Spleen (tissue), 11 donors: ENCODE measurements at regions not wholly inside any gene's neighbourhood (a gene's known extent, or its start where the extent isn't known, plus 50 kb on each side); places are given as distances from the start of the nearest gene placed in this dataset.

Experiments used
- DNase-seq: peaks from one replicate; pipeline ENCODE4 v3.0.0-alpha.2; 2020
- H3K27ac ChIP-seq, 8 donors: fragments of 200-600 bp; sonication (generic) in 7 of 8; 1 replicate in 4 of 8; 2 replicates in 4 of 8; pipeline versions ENCODE4 v1.5.0 to v1.8.0; 2016 to 2021; ENCODE audit warnings: inconsistent platforms in 4 of 8, mild to moderate bottlenecking in 4 of 8, moderate library complexity in 1 of 8
- H3K27me3 ChIP-seq, 7 donors: fragments of 200-600 bp; sonication (generic) in 6 of 7; replicated peaks in 1 of 7; 1 replicate in 4 of 7; 2 replicates in 3 of 7; pipeline versions ENCODE4 v1.5.0 to v1.8.0; 2016 to 2021; ENCODE audit warnings: inconsistent platforms in 3 of 7, mild to moderate bottlenecking in 1 of 7
- H3K36me3 ChIP-seq, 6 donors: fragments of 200-600 bp; sonication (generic) in 5 of 6; 1 replicate in 4 of 6; 2 replicates in 2 of 6; pipeline versions ENCODE4 v1.5.0 to v1.8.0; 2016 to 2021; ENCODE audit warnings: inconsistent platforms in 2 of 6
- H3K4me1 ChIP-seq, 6 donors: fragments of 200-600 bp; sonication (generic) in 5 of 6; 1 replicate in 3 of 6; 2 replicates in 3 of 6; pipeline versions ENCODE4 v1.5.0 to v1.8.0; 2016 to 2021; ENCODE audit warnings: inconsistent platforms in 3 of 6
- H3K4me3 ChIP-seq, 8 donors: fragments of 200-600 bp; sonication (generic) in 7 of 8; 1 replicate in 4 of 8; 2 replicates in 4 of 8; pipeline versions ENCODE4 v1.5.0 to v1.8.0; 2016 to 2021; ENCODE audit warnings: inconsistent platforms in 4 of 8, mild to moderate bottlenecking in 4 of 8, moderate library complexity in 2 of 8
- H3K9me3 ChIP-seq, 8 donors: fragments of 200-600 bp; sonication (generic) in 7 of 8; 1 replicate in 4 of 8; 2 replicates in 4 of 8; pipeline versions ENCODE4 v1.5.0 to v1.8.0; 2016 to 2021; ENCODE audit warnings: inconsistent platforms in 4 of 8
- CTCF ChIP-seq, 11 experiments: fragments of 200-600 bp in 7 of 11; fragments of 450-650 bp in 4 of 11; sonication (generic) in 4 of 11; IDR thresholded peaks in 8 of 11; conservative IDR thresholded peaks in 3 of 11; 1 replicate in 7 of 11; 2 replicates in 4 of 11; pipeline versions ENCODE4 v1.4.0 to v1.8.0; 2016 to 2021; ENCODE audit warnings: antibody characterized with exemption in 11 of 11, inconsistent platforms in 4 of 11, mild to moderate bottlenecking in 1 of 11
- POLR2A ChIP-seq, 3 donors: fragments of 450-650 bp; IDR thresholded peaks; one replicate each; pipeline ENCODE4 v1.5.1; 2017; ENCODE audit warnings: antibody characterized with exemption in 3 of 3, mild to moderate bottlenecking in 1 of 3
- POLR2AphosphoS5 ChIP-seq, 3 donors: sonication (generic); formaldehyde crosslinking; IDR thresholded peaks; one replicate each; pipeline ENCODE4 v1.5.1; 2017; ENCODE audit warnings: antibody characterized with exemption in 3 of 3
- WGBS, 5 donors: extraction: QIAGEN DNeasy Blood & Tissue Kit in 3 of 5; methylation state at CpG; one replicate each; pipeline versions ENCODE4 v1.1.5 to v1.1.7; 2013 to 2018; 5-methylcytosine and 5-hydroxymethylcytosine counted together
- intact Hi-C: fragments of 100-400 bp; cut with DNase I; formaldehyde crosslinking; loops from one replicate; pipeline ENCODE4 v1.15.0; 2023; ENCODE audit warnings: low total_unique reads
- donor health status: healthy with polysubstance abuse.
- donor health status: DM: no; HTN: no; CAD: no; lungs with moderate emphysema.
- donor health status: DM: no; HTN: no; CAD: no.
- donor health status: Bipolar disorder and iron deficiency.
- donor health status: healthy.
- donor health status: DM: no; HTN: no; CAD: no.
- donor health status: DM: yes; HTN: yes; CAD: no.

GRCh38 chr7:15967121-15967520 is 280.6 kb upstream of the MEOX2 start:
- 79 to 89% (median 86%) methylated on average over 2 of the region's 2 CpGs for WGBS, 5 donors
- no peak overlapping the region for H3K4me3 ChIP-seq
- no peak for DNase-seq
- H3K9me3 ChIP-seq: no peaks in the 10 kb centered on the region
- H3K4me1 ChIP-seq: no peaks in the 10 kb centered on the region
- TF ChIP-seq CTCF (IDR thresholded peaks at IDR 0.05 in 8 of 11, conservative IDR thresholded peaks at IDR 0.05 in 3 of 11): no peak
- no peak for TF ChIP-seq POLR2AphosphoS5 (IDR thresholded peaks at IDR 0.05)
- TF ChIP-seq POLR2A (IDR thresholded peaks at IDR 0.05): no peak
- H3K27me3 ChIP-seq: no peaks in the 10 kb centered on the region
- intact Hi-C loops: no loop called here
- H3K36me3 ChIP-seq: no peaks in the 10 kb centered on the region
- H3K27ac ChIP-seq: no peak overlapping the region

- TF ChIP-seq CTCF (IDR thresholded peaks at IDR 0.05 in 8 of 11, conservative IDR thresholded peaks at IDR 0.05 in 3 of 11): no peak
- WGBS, 5 donors: 28 to 41% (median 34%) methylated on average over 3 of the region's 3 CpGs
- Histone ChIP-seq H3K9me3 (peaks cover 0 to 6% (median 0%) of the 10 kb centered on the region in 8 donors), H3K27me3 (no peaks in the 10 kb centered on the region), H3K27ac (no peak overlapping the region), H3K4me3 (no peak overlapping the region), H3K4me1 (no peaks in the 10 kb centered on the region), H3K36me3 (no peaks in the 10 kb centered on the region)
- no peak for DNase-seq
- intact Hi-C loops: no loop called here
These were observed 276.7 kb upstream of the MEOX2 start for GRCh38 chr7:15963206-15963605.

GRCh38 chr7:15954671-15955354 is 268.3 kb upstream of the MEOX2 start:
- no peaks in the 10 kb centered on the region for H3K4me1 ChIP-seq
- H3K36me3 ChIP-seq: no peaks in the 10 kb centered on the region
- no peak for DNase-seq
- H3K27me3 ChIP-seq: no peaks in the 10 kb centered on the region
- no peak overlapping the region for H3K27ac ChIP-seq
- H3K9me3 ChIP-seq: peaks cover 0 to 9% (median 0%) of the 10 kb centered on the region in 8 donors
- intact Hi-C loops: no loop called here
- H3K4me3 ChIP-seq: no peak overlapping the region
- WGBS, 5 donors: 87 to 97% (median 91%) methylated on average over 2 of the region's 2 CpGs
- no peak for TF ChIP-seq CTCF (IDR thresholded peaks at IDR 0.05 in 8 of 11, conservative IDR thresholded peaks at IDR 0.05 in 3 of 11)
- no peak for TF ChIP-seq POLR2AphosphoS5 (IDR thresholded peaks at IDR 0.05)
- no peak for TF ChIP-seq POLR2A (IDR thresholded peaks at IDR 0.05)

GRCh38 chr7:15950299-15950698 is 263.8 kb upstream of the MEOX2 start:
- H3K4me1 ChIP-seq: no peaks in the 10 kb centered on the region

More at GRCh38 chr7:15950299-15950698, 263.8 kb upstream of the MEOX2 start:
- 86 to 91% (median 89%) methylated on average over 3 of the region's 3 CpGs for WGBS, 5 donors
- no peak for DNase-seq
- no peaks in the 10 kb centered on the region for H3K9me3 ChIP-seq
- TF ChIP-seq POLR2AphosphoS5 (IDR thresholded peaks at IDR 0.05) (no peak), POLR2A (IDR thresholded peaks at IDR 0.05) (no peak), CTCF (IDR thresholded peaks at IDR 0.05 in 8 of 11, conservative IDR thresholded peaks at IDR 0.05 in 3 of 11) (no peak)
- no peak overlapping the region for H3K4me3 ChIP-seq
- no peaks in the 10 kb centered on the region for H3K27me3 ChIP-seq
- H3K27ac ChIP-seq: no peak overlapping the region
- intact Hi-C loops: no loop called here
- H3K36me3 ChIP-seq: no peaks in the 10 kb centered on the region
